K562 (cell line): ENCODE measurements at regions not wholly inside any gene's neighbourhood (a gene's known extent, or its start where the extent isn't known, plus 50 kb on each side); places are given as distances from the start of the nearest gene placed in this dataset.
"Not testable (repeated sequence)": the region's sequence is repeated elsewhere in the genome, so short reads cannot be mapped to it uniquely, and the experiment has no call there.

Experiments
- ATAC-seq: fragments of 200-7000 bp; cut with Tn5 transposase; 3 replicates; pipeline ENCODE4 v1.9.1; 2020; ENCODE audit warnings: moderate library complexity
- BruUV-seq: library from RNA; stranded (reverse); fragments of 400-500 nt; replicated peaks from 2 replicates; lab custom pipeline; 2021; lab: Mats Ljungman, UMichigan
- CTCF ChIA-PET: fragments of 300-600 bp; formaldehyde crosslinking; extraction: SDS; loops from one replicate; lab custom pipeline; 2021; ENCODE audit warnings: low intra/inter-chr PET ratio; lab: Yijun Ruan, JAX
- POLR2A ChIA-PET: fragments of 300-600, 350-650 bp; sonication (Branson Sonifier 250); formaldehyde crosslinking; extraction: SDS; loops from one replicate; lab custom pipeline; 2021; ENCODE audit warnings: antibody characterized with exemption, inconsistent platforms; lab: Yijun Ruan, JAX
- DNase-seq, 4 experiments: peaks; one replicate each; pipeline versions ENCODE4 v3.0.0 to v3.0.0-alpha.2; 2011 to 2018; ENCODE audit warnings: low spot score in 3 of 4, mixed read lengths in 3 of 4; ENCODE audit errors: extremely low read depth in 1 of 4
- FAIRE-seq: peaks from 2 replicates; lab custom pipeline; 2011; peaks lifted over from hg19 to GRCh38; lab: Jason Lieb, UNC
- H2AFZ ChIP-seq: 2 replicates; pipeline ENCODE4 v1.6.0; 2011; ENCODE audit warnings: low read depth, low read length, control low read depth, inconsistent platforms
- H3K27ac ChIP-seq: fragments of 200-600 bp; 3 replicates; pipeline ENCODE4 v1.8.0; 2011; ENCODE audit warnings: low read depth, mild to moderate bottlenecking, control low read depth, inconsistent platforms, low read length, moderate library complexity, mixed read lengths; ENCODE audit errors: extremely low read depth
- H3K27me3 ChIP-seq, 2 experiments: fragments of 300-600 bp in 1 of 2; 2 replicates in 1 of 2; 3 replicates in 1 of 2; pipeline versions ENCODE4 v1.6.0 to v1.8.0; 2011; ENCODE audit warnings: inconsistent platforms in 2 of 2, low read length in 2 of 2, mild to moderate bottlenecking in 1 of 2, mixed read lengths in 1 of 2, moderate library complexity in 1 of 2; ENCODE audit not compliant: control insufficient read depth in 2 of 2, insufficient read depth in 2 of 2
- H3K36me3 ChIP-seq: fragments of 300-600 bp; 3 replicates; pipeline ENCODE4 v1.8.0; 2011; ENCODE audit warnings: mild to moderate bottlenecking, low read length, inconsistent platforms; ENCODE audit not compliant: control insufficient read depth, insufficient read depth
- H3K4me1 ChIP-seq, 2 experiments: fragments of 200-600 bp in 1 of 2; replicated peaks in 1 of 2; 2 replicates in 1 of 2; 3 replicates in 1 of 2; pipeline versions ENCODE4 v1.5.1 to v1.8.0; 2011; ENCODE audit warnings: inconsistent platforms in 2 of 2, low read length in 2 of 2, mild to moderate bottlenecking in 1 of 2, mixed read lengths in 1 of 2, moderate library complexity in 1 of 2; ENCODE audit not compliant: control insufficient read depth in 2 of 2, insufficient read depth in 2 of 2
- H3K4me2 ChIP-seq: 2 replicates; pipeline ENCODE4 v1.6.1; 2011; ENCODE audit warnings: low read length, control low read depth, inconsistent platforms, mixed read lengths; ENCODE audit not compliant: insufficient read depth
- H3K4me3 ChIP-seq: fragments of 200-600 bp; sonication (generic), shearing (Covaris generic); 2 replicates; pipeline ENCODE4 v1.5.1; 2016; ENCODE audit warnings: control low read depth, inconsistent platforms
- H3K79me2 ChIP-seq: fragments of 200-600 bp; 3 replicates; pipeline ENCODE4 v1.8.0; 2011; ENCODE audit warnings: low read length, inconsistent platforms; ENCODE audit not compliant: control insufficient read depth, insufficient read depth
- H3K9ac ChIP-seq, 2 experiments: 2 replicates each; pipeline versions ENCODE4 v1.6.0 to v1.6.1; 2011; ENCODE audit warnings: low read depth in 2 of 2, low read length in 2 of 2, control low read depth in 1 of 2, inconsistent platforms in 1 of 2, mild to moderate bottlenecking in 1 of 2, mixed read lengths in 1 of 2; ENCODE audit not compliant: insufficient read depth in 1 of 2
- H3K9me1 ChIP-seq: one replicate; pipeline ENCODE4 v1.6.0; 2011; ENCODE audit warnings: inconsistent platforms, mild to moderate bottlenecking, low read length, moderate library complexity; ENCODE audit not compliant: control insufficient read depth, insufficient read depth
- H3K9me3 ChIP-seq: replicated peaks from 2 replicates; pipeline ENCODE4 v1.5.1; 2011; ENCODE audit warnings: low read depth, low read length, inconsistent platforms; ENCODE audit not compliant: control insufficient read depth, insufficient read depth
- H4K20me1 ChIP-seq: replicated peaks from 2 replicates; pipeline ENCODE4 v1.6.1; 2011; ENCODE audit warnings: low read length, inconsistent platforms, mixed read lengths; ENCODE audit not compliant: control insufficient read depth, insufficient read depth
- WGBS: fragments of 100-300 bp; shearing (Covaris generic); methylation state at CpG from one replicate; pipeline ENCODE4 v1.1.6; 2016; ENCODE audit warnings: low coverage, mixed read lengths; ENCODE audit not compliant: insufficient coverage; ENCODE audit errors: missing lambda C conversion rate; 5-methylcytosine and 5-hydroxymethylcytosine counted together
- in situ Hi-C: fragments of 300-500 bp; cut with MboI; formaldehyde crosslinking; loops from 4 replicates; pipeline ENCODE4 v1.15.0; 2018; ENCODE audit warnings: inconsistent platforms, mixed read lengths
- intact Hi-C: fragments of 100-400 bp; cut with micrococcal nuclease; formaldehyde crosslinking; loops from 2 replicates; pipeline ENCODE4 v1.14.2; 2022

- H3K9me1 ChIP-seq, H3K27ac ChIP-seq, H4K20me1 ChIP-seq, H2AFZ ChIP-seq, H3K79me2 ChIP-seq, H3K27me3 ChIP-seq, H3K4me1 ChIP-seq, FAIRE-seq, in situ Hi-C loops, H3K36me3 ChIP-seq, H3K9me3 ChIP-seq, CTCF ChIA-PET, H3K9ac ChIP-seq, H3K4me3 ChIP-seq, DNase-seq, BruUV-seq, intact Hi-C loops, ATAC-seq, POLR2A ChIA-PET, H3K4me2 ChIP-seq: not testable (repeated sequence)
- 0% methylated on average over 4 of the region's 5 CpGs for WGBS
These were observed 61.1 kb upstream of the TRIM77 start for GRCh38 chr11:89648996-89649395.

GRCh38 chr11:89654669-89655068 is 55.4 kb upstream of the TRIM77 start:
- FAIRE-seq, intact Hi-C loops, H2AFZ ChIP-seq, POLR2A ChIA-PET, H3K4me3 ChIP-seq, H4K20me1 ChIP-seq, in situ Hi-C loops, BruUV-seq, H3K27me3 ChIP-seq, H3K9me3 ChIP-seq, H3K4me1 ChIP-seq, H3K36me3 ChIP-seq, H3K9ac ChIP-seq, H3K9me1 ChIP-seq, CTCF ChIA-PET, H3K79me2 ChIP-seq, ATAC-seq, H3K27ac ChIP-seq, H3K4me2 ChIP-seq, DNase-seq: not testable (repeated sequence)
- 0% methylated on average over 2 of the region's 2 CpGs for WGBS

GRCh38 chr11:89658767-89659166 is 51.3 kb upstream of the TRIM77 start:
- H3K4me2 ChIP-seq, DNase-seq, H3K79me2 ChIP-seq, FAIRE-seq, ATAC-seq, POLR2A ChIA-PET, BruUV-seq, H3K9me1 ChIP-seq, H3K9ac ChIP-seq, in situ Hi-C loops, H3K27ac ChIP-seq, H4K20me1 ChIP-seq, H3K4me3 ChIP-seq, H3K27me3 ChIP-seq, CTCF ChIA-PET, H3K4me1 ChIP-seq, intact Hi-C loops, H2AFZ ChIP-seq, H3K9me3 ChIP-seq, H3K36me3 ChIP-seq: not testable (repeated sequence)

- intact Hi-C loops, CTCF ChIA-PET: not testable (repeated sequence)
These were observed 50.7 kb upstream of the TRIM77 start for GRCh38 chr11:89659414-89659813.

More at GRCh38 chr11:89659414-89659813, 50.7 kb upstream of the TRIM77 start:
- H3K79me2 ChIP-seq, H3K4me2 ChIP-seq, H3K9ac ChIP-seq, FAIRE-seq, BruUV-seq, H3K9me3 ChIP-seq, H3K4me3 ChIP-seq, H2AFZ ChIP-seq, H3K36me3 ChIP-seq, H4K20me1 ChIP-seq, H3K27ac ChIP-seq, H3K4me1 ChIP-seq, in situ Hi-C loops, ATAC-seq, POLR2A ChIA-PET, DNase-seq, H3K27me3 ChIP-seq, H3K9me1 ChIP-seq: not testable (repeated sequence)
- 0% methylated on average over 1 of the region's 2 CpGs for WGBS
